SK-N-SH treated with all-trans-retinoic acid at 6 μM for 48 hours (cell line): ENCODE measurements at regions not wholly inside any gene's neighbourhood (a gene's known extent, or its start where the extent isn't known, plus 50 kb on each side); places are given as distances from the start of the nearest gene placed in this dataset.

Experiments used
- ATAC-seq: fragments of 200-7000 bp; cut with Tn5 transposase; 3 replicates; pipeline ENCODE4 v1.9.1; 2020; ENCODE audit warnings: mild to moderate bottlenecking, moderate library complexity
- ARNTL ChIP-seq: fragments of 450-650 bp; formaldehyde crosslinking; IDR thresholded peaks from 2 replicates; pipeline ENCODE4 v1.5.0; 2020; ENCODE audit warnings: low read depth, mild to moderate bottlenecking, moderate library complexity, borderline replicate concordance
- BACH2 ChIP-seq: fragments of 250-450 bp; sonication (Bioruptor Pico); IDR thresholded peaks from 2 replicates; pipeline ENCODE4 v1.9.0; 2021; ENCODE audit warnings: mild to moderate bottlenecking, borderline replicate concordance
- CSDC2 ChIP-seq: fragments of 250-450 bp; sonication (Bioruptor Pico); IDR thresholded peaks from 2 replicates; pipeline ENCODE4 v1.5.0; 2020; ENCODE audit warnings: mild to moderate bottlenecking, moderate library complexity
- CSRNP3 ChIP-seq: fragments of 250-450 bp; sonication (Bioruptor Pico); IDR thresholded peaks from 2 replicates; pipeline ENCODE4 v1.5.1; 2021; ENCODE audit warnings: mild to moderate bottlenecking, moderate library complexity
- ESRRG ChIP-seq: fragments of 250-450 bp; sonication (Bioruptor Pico); IDR thresholded peaks from 2 replicates; pipeline ENCODE4 v1.6.1; 2021; ENCODE audit warnings: mild to moderate bottlenecking
- GLIS3 ChIP-seq: fragments of 250-450 bp; sonication (Bioruptor Pico); IDR thresholded peaks from 2 replicates; pipeline ENCODE4 v1.5.0; 2020; ENCODE audit warnings: mild to moderate bottlenecking, moderate library complexity
- ISL1 ChIP-seq: fragments of 250-450 bp; sonication (Bioruptor Pico); IDR thresholded peaks from 2 replicates; pipeline ENCODE4 v2.1.2; 2022; ENCODE audit warnings: mild to moderate bottlenecking, moderate library complexity
- OSR1 ChIP-seq: fragments of 250-450 bp; sonication (Bioruptor Pico); IDR thresholded peaks from 2 replicates; pipeline ENCODE4 v1.8.0; 2022; ENCODE audit warnings: moderate library complexity, mild to moderate bottlenecking, inconsistent platforms
- POU6F1 ChIP-seq: fragments of 250-450 bp; sonication (Bioruptor Pico); IDR thresholded peaks from 2 replicates; pipeline ENCODE4 v1.8.0; 2021; ENCODE audit warnings: low read depth, mild to moderate bottlenecking, moderate library complexity, borderline replicate concordance
- PPARA ChIP-seq: fragments of 250-450 bp; sonication (Bioruptor Pico); IDR thresholded peaks from 2 replicates; pipeline ENCODE4 v1.5.0; 2020; ENCODE audit warnings: mild to moderate bottlenecking, borderline replicate concordance
- RARB ChIP-seq: fragments of 250-450 bp; sonication (Bioruptor Pico); IDR thresholded peaks from 2 replicates; pipeline ENCODE4 v1.8.0; 2021; ENCODE audit warnings: mild to moderate bottlenecking, moderate library complexity
- SNAI2 ChIP-seq: fragments of 250-450 bp; sonication (Bioruptor Pico); IDR thresholded peaks from 2 replicates; pipeline ENCODE4 v1.5.0; 2020; ENCODE audit warnings: mild to moderate bottlenecking, moderate library complexity
- TCF4 ChIP-seq: fragments of 250-450 bp; sonication (Bioruptor Pico); IDR thresholded peaks from 2 replicates; pipeline ENCODE4 v1.8.0; 2021; ENCODE audit warnings: mild to moderate bottlenecking, moderate library complexity, borderline replicate concordance
- TOX ChIP-seq: fragments of 250-450 bp; sonication (Bioruptor Pico); IDR thresholded peaks from 2 replicates; pipeline ENCODE4 v1.8.0; 2021; ENCODE audit warnings: mild to moderate bottlenecking, moderate library complexity, borderline replicate concordance
- ZC3H10 ChIP-seq: fragments of 250-450 bp; sonication (Bioruptor Pico); IDR thresholded peaks from 2 replicates; pipeline ENCODE4 v1.5.1; 2021; ENCODE audit warnings: mild to moderate bottlenecking, moderate library complexity
- ZFP3 ChIP-seq: fragments of 250-450 bp; sonication (Bioruptor Pico); IDR thresholded peaks from 2 replicates; pipeline ENCODE4 v1.5.0; 2020; ENCODE audit warnings: mild to moderate bottlenecking, moderate library complexity
- ZFP30 ChIP-seq: fragments of 450-650 bp; formaldehyde crosslinking; IDR thresholded peaks from 2 replicates; pipeline ENCODE4 v1.5.0; 2022; ENCODE audit warnings: mild to moderate bottlenecking, moderate library complexity
- ZNF565 ChIP-seq: fragments of 450-650 bp; formaldehyde crosslinking; conservative IDR thresholded peaks from 2 replicates; pipeline ENCODE4 v1.5.0; 2020; ENCODE audit warnings: low read depth, mild to moderate bottlenecking, moderate library complexity
- ZNF70 ChIP-seq: fragments of 450-650 bp; formaldehyde crosslinking; IDR thresholded peaks from 2 replicates; pipeline ENCODE4 v1.5.0; 2020; ENCODE audit warnings: mild to moderate bottlenecking, moderate library complexity
- ZNF8 ChIP-seq: fragments of 450-650 bp; formaldehyde crosslinking; IDR thresholded peaks from 2 replicates; pipeline ENCODE4 v1.5.0; 2020; ENCODE audit warnings: mild to moderate bottlenecking, moderate library complexity
- TF ChIP-seq, protein P1 (sequence below): fragments of 250-450 bp; sonication (Bioruptor Pico); IDR thresholded peaks from 2 replicates; pipeline ENCODE4 v1.8.0; 2020; ENCODE audit warnings: mild to moderate bottlenecking, moderate library complexity, borderline replicate concordance
- TF ChIP-seq, protein P2 (sequence below): fragments of 250-450 bp; sonication (Bioruptor Pico); IDR thresholded peaks from 2 replicates; pipeline ENCODE4 v1.5.1; 2020; ENCODE audit warnings: low read depth, mild to moderate bottlenecking, moderate library complexity

GRCh38 chr1:79629414-79629813, 622.9 kb upstream of the ADGRL4 start (continued):
- TF ChIP-seq BACH2 (CRISPR knock-in tag) (no peak), OSR1 (CRISPR knock-in tag) (no peak), ARNTL (no peak), ZNF70 (CRISPR knock-in tag) (no peak), GLIS3 (CRISPR knock-in tag) (no peak), ZFP30 (CRISPR knock-in tag) (no peak), ESRRG (no peak), ZNF8 (CRISPR knock-in tag) (no peak), TCF4 (CRISPR knock-in tag) (no peak), ZNF565 (CRISPR knock-in tag) (no peak), PPARA (no peak)
- TF ChIP-seq, protein P1, sequence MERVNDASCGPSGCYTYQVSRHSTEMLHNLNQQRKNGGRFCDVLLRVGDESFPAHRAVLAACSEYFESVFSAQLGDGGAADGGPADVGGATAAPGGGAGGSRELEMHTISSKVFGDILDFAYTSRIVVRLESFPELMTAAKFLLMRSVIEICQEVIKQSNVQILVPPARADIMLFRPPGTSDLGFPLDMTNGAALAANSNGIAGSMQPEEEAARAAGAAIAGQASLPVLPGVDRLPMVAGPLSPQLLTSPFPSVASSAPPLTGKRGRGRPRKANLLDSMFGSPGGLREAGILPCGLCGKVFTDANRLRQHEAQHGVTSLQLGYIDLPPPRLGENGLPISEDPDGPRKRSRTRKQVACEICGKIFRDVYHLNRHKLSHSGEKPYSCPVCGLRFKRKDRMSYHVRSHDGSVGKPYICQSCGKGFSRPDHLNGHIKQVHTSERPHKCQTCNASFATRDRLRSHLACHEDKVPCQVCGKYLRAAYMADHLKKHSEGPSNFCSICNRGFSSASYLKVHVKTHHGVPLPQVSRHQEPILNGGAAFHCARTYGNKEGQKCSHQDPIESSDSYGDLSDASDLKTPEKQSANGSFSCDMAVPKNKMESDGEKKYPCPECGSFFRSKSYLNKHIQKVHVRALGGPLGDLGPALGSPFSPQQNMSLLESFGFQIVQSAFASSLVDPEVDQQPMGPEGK, result no peak

DNA sequence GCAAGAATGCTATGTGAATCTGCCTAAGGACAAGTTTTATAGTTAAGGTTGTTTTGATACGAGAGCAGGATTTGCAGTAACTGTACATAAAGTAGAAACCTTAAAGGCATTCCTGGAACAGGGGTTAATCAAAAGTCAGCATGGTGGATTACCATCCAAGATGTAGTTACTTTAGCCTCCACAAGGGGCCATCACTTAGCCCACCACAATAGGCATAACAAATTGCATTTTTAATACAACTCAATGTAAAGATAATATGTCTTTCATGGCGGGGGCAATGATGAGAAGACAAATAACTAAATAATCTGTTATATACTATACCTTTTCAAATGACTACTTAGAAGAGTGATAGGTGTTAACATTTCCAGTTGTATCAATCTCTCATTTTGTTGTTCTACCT, 611.2 kb upstream of the ADGRL4 start:
- no peak for TF ChIP-seq GLIS3 (CRISPR knock-in tag)
- TF ChIP-seq, protein P1, result no peak
- no peak for TF ChIP-seq RARB (CRISPR knock-in tag)
- TF ChIP-seq ZNF8 (CRISPR knock-in tag), result no peak
- TF ChIP-seq PPARA, result no peak
- TF ChIP-seq ESRRG, result no peak
- no peak for TF ChIP-seq POU6F1 (CRISPR knock-in tag)
- TF ChIP-seq, protein P2, sequence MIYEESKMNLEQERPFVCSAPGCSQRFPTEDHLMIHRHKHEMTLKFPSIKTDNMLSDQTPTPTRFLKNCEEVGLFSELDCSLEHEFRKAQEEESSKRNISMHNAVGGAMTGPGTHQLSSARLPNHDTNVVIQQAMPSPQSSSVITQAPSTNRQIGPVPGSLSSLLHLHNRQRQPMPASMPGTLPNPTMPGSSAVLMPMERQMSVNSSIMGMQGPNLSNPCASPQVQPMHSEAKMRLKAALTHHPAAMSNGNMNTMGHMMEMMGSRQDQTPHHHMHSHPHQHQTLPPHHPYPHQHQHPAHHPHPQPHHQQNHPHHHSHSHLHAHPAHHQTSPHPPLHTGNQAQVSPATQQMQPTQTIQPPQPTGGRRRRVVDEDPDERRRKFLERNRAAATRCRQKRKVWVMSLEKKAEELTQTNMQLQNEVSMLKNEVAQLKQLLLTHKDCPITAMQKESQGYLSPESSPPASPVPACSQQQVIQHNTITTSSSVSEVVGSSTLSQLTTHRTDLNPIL (CRISPR knock-in tag), result no peak
- TF ChIP-seq OSR1 (CRISPR knock-in tag), result no peak
- TF ChIP-seq ZNF565 (CRISPR knock-in tag), result no peak
- TF ChIP-seq TOX, result no peak
- no peak for TF ChIP-seq CSRNP3
- TF ChIP-seq TCF4 (CRISPR knock-in tag), result no peak
- TF ChIP-seq ZNF70 (CRISPR knock-in tag), result no peak
- no peak for TF ChIP-seq SNAI2 (CRISPR knock-in tag)
- TF ChIP-seq ZFP3 (CRISPR knock-in tag), result no peak
- no peak for TF ChIP-seq CSDC2
- TF ChIP-seq ISL1 (CRISPR knock-in tag), result no peak
- no peak for ATAC-seq

DNA sequence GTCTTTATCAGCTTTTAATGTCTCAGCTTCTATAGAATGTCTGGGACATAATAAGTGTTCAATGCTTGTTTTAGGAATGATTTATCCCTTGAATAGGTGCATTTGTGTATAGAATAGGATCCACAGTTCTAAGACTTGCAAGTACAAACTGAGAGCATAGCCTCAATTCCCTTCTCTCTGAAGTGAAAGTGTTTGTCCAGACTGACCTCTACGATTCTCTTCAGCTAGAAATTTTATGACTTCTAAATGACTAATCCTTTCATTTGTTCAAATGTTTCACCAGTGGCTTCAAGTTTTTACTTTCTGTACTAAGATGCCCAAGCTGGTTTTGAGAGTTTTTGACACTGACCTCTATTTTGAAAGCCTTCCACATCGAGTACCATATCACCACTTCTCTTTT, 608.2 kb upstream of the ADGRL4 start:
- peak; percentile 77 for ATAC-seq
- TF ChIP-seq OSR1 (CRISPR knock-in tag), result no peak
- TF ChIP-seq ZNF565 (CRISPR knock-in tag), result no peak
- no peak for TF ChIP-seq ZC3H10 (CRISPR knock-in tag)
- TF ChIP-seq PPARA, result no peak
- no peak for TF ChIP-seq BACH2 (CRISPR knock-in tag)
- TF ChIP-seq ESRRG, result no peak
- TF ChIP-seq CSRNP3, result no peak
- TF ChIP-seq ZFP30 (CRISPR knock-in tag), result no peak
- no peak for TF ChIP-seq ISL1 (CRISPR knock-in tag)
- no peak for TF ChIP-seq POU6F1 (CRISPR knock-in tag)
- no peak for TF ChIP-seq ZNF70 (CRISPR knock-in tag)
- no peak for TF ChIP-seq GLIS3 (CRISPR knock-in tag)
- TF ChIP-seq TCF4 (CRISPR knock-in tag), result no peak
- TF ChIP-seq SNAI2 (CRISPR knock-in tag), result no peak
- no peak for TF ChIP-seq ZFP3 (CRISPR knock-in tag)
- no peak for TF ChIP-seq ZNF8 (CRISPR knock-in tag)
- no peak for TF ChIP-seq CSDC2
- TF ChIP-seq ARNTL, result no peak
- TF ChIP-seq TOX, result no peak
